NCI-H82 treated with DMSO at 0.1 percent for 48 hours (cell line): ENCODE measurements at regions not wholly inside any gene's neighbourhood (a gene's known extent, or its start where the extent isn't known, plus 50 kb on each side); places are given as distances from the start of the nearest gene placed in this dataset.
"Not testable (repeated sequence)": the region's sequence is repeated elsewhere in the genome, so short reads cannot be mapped to it uniquely, and the experiment has no call there.

ENCODE experiments used
- DNase-seq: peaks from one replicate; lab custom pipeline; 2025; ENCODE audit not compliant: unreplicated experiment; lab: John Stamatoyannopoulos, UW

GRCh38 chr10:46645110-46645509 is 66.2 kb downstream of the SYT15 start:
- DNase-seq, result not testable (repeated sequence)

GRCh38 chr10:46646132-46646531 is 67.2 kb downstream of the SYT15 start:
- DNase-seq, result not testable (repeated sequence)

GRCh38 chr10:46650967-46651366 is 72.0 kb downstream of the SYT15 start:
- not testable (repeated sequence) for DNase-seq

DNA sequence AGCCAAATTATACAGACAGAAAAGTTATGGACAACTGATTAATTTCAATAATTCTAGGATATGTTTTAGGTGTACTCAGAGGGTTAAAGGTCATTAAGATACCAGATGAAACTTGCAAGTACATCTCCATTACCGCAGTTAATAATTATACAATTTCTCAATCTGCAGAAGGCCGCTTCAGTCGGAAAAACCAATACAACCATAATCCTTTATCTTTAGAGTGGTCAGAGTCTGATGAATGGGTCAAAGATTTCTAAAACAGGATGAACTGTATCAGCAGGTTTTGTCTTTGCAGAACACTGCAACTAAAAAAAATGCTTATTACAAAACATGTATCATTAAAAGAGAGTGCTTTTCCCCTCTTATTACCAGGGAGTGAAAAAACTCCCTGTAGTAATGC is 78.5 kb downstream of the SYT15 start:
- not testable (repeated sequence) for DNase-seq

GRCh38 chr10:46660027-46660834 is 81.3 kb downstream of the SYT15 start:
- not testable (repeated sequence) for DNase-seq

DNA sequence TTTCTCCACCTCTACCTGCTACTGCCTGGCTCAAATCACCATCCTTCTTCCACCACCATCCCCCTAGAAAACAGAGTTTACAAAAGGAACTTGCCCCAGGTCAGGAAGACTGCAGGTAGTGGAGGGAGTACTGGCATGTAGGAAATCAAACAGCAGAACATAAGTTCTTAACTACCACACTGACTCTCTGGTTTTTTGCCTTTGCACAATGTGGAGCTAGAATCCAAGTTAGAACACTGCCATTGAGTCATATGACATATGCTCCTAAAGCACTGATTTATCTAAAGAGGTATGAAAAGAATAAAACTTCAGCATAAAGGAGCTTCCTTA is 81.9 kb downstream of the SYT15 start:
- not testable (repeated sequence) for DNase-seq

DNA sequence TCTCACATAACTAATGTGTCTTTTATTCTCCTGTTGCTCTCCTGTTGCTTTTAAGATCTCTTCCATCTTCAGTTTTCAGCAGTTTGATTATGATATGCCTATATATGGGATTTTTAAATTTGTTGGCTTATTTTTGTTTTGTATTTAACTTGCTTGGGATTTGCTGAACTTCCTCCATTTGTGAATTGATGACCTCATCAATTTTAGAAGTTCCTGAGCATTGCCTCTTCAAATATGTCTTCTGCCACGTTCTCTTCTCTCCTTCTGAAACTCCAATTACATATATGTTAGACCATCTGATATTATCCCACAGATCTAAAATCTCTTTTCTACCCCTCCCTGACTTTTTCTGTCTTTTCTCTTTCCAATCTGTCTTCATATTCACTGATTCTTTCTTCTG is 86.6 kb downstream of the SYT15 start:
- DNase-seq, result not testable (repeated sequence)

GRCh38 chr10:46668357-46668997 is 89.5 kb downstream of the SYT15 start:
- not testable (repeated sequence) for DNase-seq

DNA sequence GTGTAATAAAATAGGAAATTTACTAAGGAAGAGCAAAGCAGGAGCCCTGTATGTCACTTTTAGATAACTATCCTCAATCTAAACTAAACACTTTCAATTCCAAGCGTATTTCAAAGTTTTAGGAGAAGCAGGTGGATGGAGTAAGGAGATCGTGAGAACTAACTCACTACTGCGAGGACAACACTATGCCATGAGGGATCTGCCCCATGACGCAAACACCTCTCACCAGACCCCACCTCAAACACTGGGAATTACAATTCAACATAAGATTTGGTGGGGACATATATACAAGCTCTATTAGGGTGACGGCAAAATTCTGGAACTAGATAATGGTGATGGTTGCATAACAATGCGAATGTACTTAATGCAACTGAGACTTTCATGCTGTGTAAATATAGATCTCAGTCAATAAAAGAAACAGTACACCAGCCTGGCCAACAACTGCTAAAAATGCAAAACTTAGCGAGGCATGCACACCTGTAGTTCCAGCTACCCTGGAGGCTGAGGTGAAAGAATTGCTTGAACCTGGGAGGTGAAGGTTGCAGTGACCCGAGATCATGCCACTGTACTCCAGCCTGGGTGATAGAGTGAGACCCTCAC is 99.0 kb downstream of the SYT15 start:
- DNase-seq, result not testable (repeated sequence)

DNA sequence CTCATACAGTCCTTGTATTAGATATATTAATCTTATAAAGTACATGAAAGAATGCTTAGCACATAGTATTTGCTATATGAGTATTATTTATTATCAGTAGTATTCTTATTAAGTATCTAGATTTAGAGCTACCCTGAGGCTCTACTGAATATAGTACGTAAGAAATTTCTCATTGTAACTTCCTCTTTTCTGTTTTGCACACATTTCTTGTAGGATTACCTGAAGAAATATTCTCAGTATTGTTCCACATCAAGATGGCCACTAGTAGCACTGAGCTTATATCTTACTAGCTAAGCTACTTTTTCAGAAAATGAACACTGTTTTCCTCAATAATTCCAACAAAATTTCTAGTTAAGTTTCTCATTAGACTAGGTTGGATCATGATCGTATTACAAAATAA is 112.5 kb downstream of the SYT15 start:
- DNase-seq, result not testable (repeated sequence)

DNA sequence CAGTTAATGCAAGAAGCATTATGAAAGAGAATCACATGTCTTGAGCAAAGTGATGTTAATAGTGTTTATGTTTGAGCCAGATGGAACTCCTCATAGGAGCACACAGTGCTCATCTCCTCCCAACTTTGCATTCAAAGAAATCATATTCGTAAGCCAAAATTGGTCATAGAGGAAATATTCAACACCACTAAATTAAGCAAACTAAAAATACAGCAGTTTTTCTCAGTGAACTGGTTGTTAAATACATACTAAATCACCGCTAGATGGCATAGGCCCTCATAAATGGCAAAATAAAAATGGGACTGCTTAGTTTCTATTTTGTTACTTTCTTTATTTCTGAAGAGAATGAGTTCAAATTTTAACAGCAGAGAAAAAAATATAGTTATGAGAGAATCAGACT is 114.3 kb downstream of the SYT15 start:
- DNase-seq, result not testable (repeated sequence)

- DNase-seq, result not testable (repeated sequence)
Observed at GRCh38 chr10:46717264-46717663, 138.3 kb downstream of the SYT15 start.

DNA sequence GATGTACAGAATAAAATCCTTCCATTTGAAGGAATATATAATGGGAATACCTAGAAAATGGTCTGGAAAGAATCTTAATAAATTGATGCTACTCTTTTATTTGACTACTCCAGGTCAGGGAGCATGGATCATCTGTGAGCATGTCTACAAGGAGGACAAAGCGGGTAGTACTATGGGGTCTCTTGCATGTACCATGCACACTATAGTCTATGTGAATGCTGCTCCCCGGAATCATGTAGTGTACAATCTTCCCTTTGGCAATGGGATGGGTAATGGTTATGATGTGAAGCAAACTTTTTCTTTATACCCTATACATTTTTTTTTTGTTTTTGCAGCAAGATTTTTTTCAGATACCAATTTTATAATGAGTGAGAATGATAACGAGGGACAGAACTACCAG is 139.1 kb downstream of the SYT15 start:
- DNase-seq, result not testable (repeated sequence)

GRCh38 chr10:46720386-46720785 is 141.5 kb downstream of the SYT15 start:
- DNase-seq, result not testable (repeated sequence)

- DNase-seq, result not testable (repeated sequence)
Observed at GRCh38 chr10:46720811-46721518, 142.0 kb downstream of the SYT15 start.

GRCh38 chr10:46724258-46724657 is 145.3 kb downstream of the SYT15 start:
- DNase-seq, result not testable (repeated sequence)

DNA sequence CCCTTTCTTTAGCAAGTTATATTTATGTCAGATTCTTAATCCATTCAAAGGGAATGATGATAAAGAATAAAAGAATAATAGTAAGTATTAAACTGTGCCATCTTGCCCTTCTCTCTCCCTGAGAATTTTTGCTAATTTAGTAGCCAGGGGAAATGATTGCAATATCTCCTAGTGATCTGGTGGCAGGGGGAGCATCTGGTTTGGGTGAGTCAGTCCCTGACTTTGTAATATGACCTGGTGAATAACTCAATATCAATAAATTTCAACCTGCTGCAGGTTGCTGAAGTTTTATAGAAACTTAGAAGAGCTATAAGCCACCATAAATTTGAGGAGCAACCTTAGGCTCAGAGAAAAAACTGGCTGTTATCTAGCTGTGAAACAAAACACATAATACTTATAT is 149.4 kb downstream of the SYT15 start:
- not testable (repeated sequence) for DNase-seq

GRCh38 chr10:46730729-46731128 is 151.8 kb downstream of the SYT15 start:
- DNase-seq, result not testable (repeated sequence)

DNA sequence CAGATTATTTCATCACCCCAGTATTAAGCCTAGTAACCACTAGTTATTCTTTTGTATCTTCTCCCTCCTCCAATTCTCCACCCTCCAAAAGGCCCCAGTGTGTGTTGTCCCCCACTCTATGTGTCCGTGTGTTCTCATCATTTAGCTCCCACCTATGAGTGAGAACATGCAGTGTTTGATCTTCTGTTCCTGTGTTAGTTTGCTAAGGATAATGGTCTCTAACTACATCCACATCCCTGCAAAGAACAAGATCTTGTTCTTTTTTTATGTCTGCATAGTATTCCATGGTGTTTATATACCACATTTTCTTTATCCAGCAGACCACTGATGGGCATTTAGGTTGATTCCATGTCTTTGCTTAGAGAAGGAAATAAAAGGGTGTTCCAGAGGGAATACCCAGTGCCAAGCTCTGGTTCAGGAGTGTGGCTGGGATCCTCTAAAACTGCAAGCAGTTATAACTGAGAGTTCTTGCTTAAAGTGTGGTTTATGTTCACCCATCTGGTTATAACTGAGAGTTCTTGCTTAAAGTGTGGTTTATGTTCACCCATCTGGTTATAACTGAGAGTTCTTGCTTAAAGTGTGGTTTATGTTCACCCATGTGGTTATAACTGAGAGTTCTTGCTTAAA is 154.8 kb downstream of the SYT15 start:
- DNase-seq, result not testable (repeated sequence)

- not testable (repeated sequence) for DNase-seq
Observed at GRCh38 chr10:46734262-46734642, 155.3 kb downstream of the SYT15 start.

- not testable (repeated sequence) for DNase-seq
Observed at GRCh38 chr10:46739919-46740318, 161.0 kb downstream of the SYT15 start.
